ENCODE measurements at regions not wholly inside any gene's neighbourhood (a gene's known extent, or its start where the extent isn't known, plus 50 kb on each side); places are given as distances from the start of the nearest gene placed in this dataset.

DNA sequence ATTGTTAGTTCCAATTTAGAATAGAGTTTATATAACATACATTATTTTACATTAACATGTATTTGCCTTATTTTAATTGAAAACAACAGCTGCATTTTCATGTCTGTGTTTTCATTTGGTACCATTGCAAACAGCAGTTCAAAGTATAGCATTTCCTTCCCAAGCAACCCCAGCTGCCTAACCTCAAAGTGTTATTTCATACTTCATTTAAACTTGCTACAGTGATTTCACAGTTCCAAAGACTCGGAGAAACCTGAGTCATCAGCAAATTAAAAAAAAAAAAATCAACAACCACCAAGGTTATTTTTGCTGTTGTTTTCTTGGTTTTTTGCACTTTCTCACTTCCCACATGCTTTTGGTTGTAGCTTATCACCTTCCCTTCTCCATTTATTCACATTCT is 236.5 kb upstream of the SPHKAP start:
- DNase-seq (ENCODE audit: low spot score) = no peak
- Histone ChIP-seq H3K27ac (no peak overlapping the region), H3K4me3 (no peak overlapping the region)
- TF ChIP-seq, protein P1, sequence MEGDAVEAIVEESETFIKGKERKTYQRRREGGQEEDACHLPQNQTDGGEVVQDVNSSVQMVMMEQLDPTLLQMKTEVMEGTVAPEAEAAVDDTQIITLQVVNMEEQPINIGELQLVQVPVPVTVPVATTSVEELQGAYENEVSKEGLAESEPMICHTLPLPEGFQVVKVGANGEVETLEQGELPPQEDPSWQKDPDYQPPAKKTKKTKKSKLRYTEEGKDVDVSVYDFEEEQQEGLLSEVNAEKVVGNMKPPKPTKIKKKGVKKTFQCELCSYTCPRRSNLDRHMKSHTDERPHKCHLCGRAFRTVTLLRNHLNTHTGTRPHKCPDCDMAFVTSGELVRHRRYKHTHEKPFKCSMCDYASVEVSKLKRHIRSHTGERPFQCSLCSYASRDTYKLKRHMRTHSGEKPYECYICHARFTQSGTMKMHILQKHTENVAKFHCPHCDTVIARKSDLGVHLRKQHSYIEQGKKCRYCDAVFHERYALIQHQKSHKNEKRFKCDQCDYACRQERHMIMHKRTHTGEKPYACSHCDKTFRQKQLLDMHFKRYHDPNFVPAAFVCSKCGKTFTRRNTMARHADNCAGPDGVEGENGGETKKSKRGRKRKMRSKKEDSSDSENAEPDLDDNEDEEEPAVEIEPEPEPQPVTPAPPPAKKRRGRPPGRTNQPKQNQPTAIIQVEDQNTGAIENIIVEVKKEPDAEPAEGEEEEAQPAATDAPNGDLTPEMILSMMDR (IDR thresholded peaks at IDR 0.05) = no peak

- DNase-seq (ENCODE audit: low spot score) = no peak
- TF ChIP-seq, protein P1 (IDR thresholded peaks at IDR 0.05) = no peak
- Histone ChIP-seq H3K4me3 (no peak overlapping the region), H3K27ac (no peak overlapping the region)
Measured at GRCh38 chr2:228417526-228417925, 236.0 kb upstream of the SPHKAP start.

GRCh38 chr2:228410061-228410460 is 228.6 kb upstream of the SPHKAP start:
- DNase-seq (ENCODE audit: low spot score) = no peak
- TF ChIP-seq, protein P1 (IDR thresholded peaks at IDR 0.05) = no peak
- Histone ChIP-seq H3K27ac (no peak overlapping the region), H3K4me3 (no peak overlapping the region)

- TF ChIP-seq, protein P1 (IDR thresholded peaks at IDR 0.05) = no peak
- no peak overlapping the region for H3K4me3 ChIP-seq
- DNase-seq (ENCODE audit: low spot score) = no peak
- no peak overlapping the region for H3K27ac ChIP-seq
Measured at GRCh38 chr2:228409493-228409892, 228.0 kb upstream of the SPHKAP start.

GRCh38 chr2:228408529-228409227 is 227.2 kb upstream of the SPHKAP start:
- Histone ChIP-seq H3K27ac (no peak overlapping the region), H3K4me3 (no peak overlapping the region)
- no peak for DNase-seq (ENCODE audit: low spot score)
- TF ChIP-seq, protein P1 (IDR thresholded peaks at IDR 0.05) = no peak

DNA sequence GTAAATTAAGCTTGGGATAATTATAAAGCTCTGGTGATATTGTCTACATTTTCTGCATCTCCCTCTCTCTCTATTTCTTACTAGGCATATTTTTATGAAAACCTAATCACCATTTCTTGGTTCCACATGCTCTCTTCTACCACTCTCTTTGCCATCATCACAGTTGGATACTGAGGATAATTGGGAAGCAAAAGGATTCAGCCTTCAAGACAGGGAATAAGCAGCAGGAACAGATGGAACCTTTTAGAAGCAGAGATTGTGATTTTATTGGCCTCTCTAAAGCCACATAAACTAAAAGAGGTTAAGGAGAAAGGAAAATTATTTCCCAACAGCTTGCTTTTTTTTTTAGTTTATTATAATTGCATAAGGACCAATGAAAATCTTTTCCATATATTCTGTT is 226.3 kb upstream of the SPHKAP start:
- Histone ChIP-seq H3K4me3 (no peak overlapping the region), H3K27ac (no peak overlapping the region)
- no peak for DNase-seq (ENCODE audit: low spot score)
- TF ChIP-seq, protein P1 (IDR thresholded peaks at IDR 0.05) = no peak
